ENCODE measurements at regions not wholly inside any gene's neighbourhood (a gene's known extent, or its start where the extent isn't known, plus 50 kb on each side); places are given as distances from the start of the nearest gene placed in this dataset.
"Not testable (repeated sequence)": the region's sequence is repeated elsewhere in the genome, so short reads cannot be mapped to it uniquely, and the experiment has no call there.

GRCh38 chr3:176827244-176827643 lies 370.0 kb downstream of the TBL1XR1 start:
- not testable (repeated sequence) for H4K20me1 ChIP-seq (ENCODE audit: insufficient read depth, low read depth, low read length); H3K27ac ChIP-seq (ENCODE audit: low read length); H3K9ac ChIP-seq (ENCODE audit: low read length); H3K36me3 ChIP-seq (ENCODE audit: insufficient read depth, low read length); H3K4me3 ChIP-seq (ENCODE audit: low read length); H3K27me3 ChIP-seq (ENCODE audit: low read length); H3K79me2 ChIP-seq (ENCODE audit: low read length); H3K4me1 ChIP-seq (ENCODE audit: low read length); H3K4me2 ChIP-seq (ENCODE audit: low read depth, low read length, poor library complexity, severe bottlenecking); H3K9me2 ChIP-seq (replicated peaks; ENCODE audit: insufficient read depth, low read length); H2AFZ ChIP-seq (ENCODE audit: low read length); H3K9me3 ChIP-seq (ENCODE audit: low read length); DNase-seq

GRCh38 chr3:176824811-176825210 lies 372.5 kb downstream of the TBL1XR1 start:
- Histone ChIP-seq H3K36me3 (ENCODE audit: insufficient read depth, low read length) (no peaks in the 10 kb centered on the region), H3K9ac (ENCODE audit: low read length) (no peak overlapping the region), H3K27ac (ENCODE audit: low read length) (no peak overlapping the region), H4K20me1 (ENCODE audit: insufficient read depth, low read depth, low read length) (no peaks in the 10 kb centered on the region), H2AFZ (ENCODE audit: low read length) (no peak overlapping the region), H3K9me3 (ENCODE audit: low read length) (no peaks in the 10 kb centered on the region), H3K4me1 (ENCODE audit: low read length) (no peaks in the 10 kb centered on the region), H3K9me2 (replicated peaks; ENCODE audit: insufficient read depth, low read length) (no peaks in the 10 kb centered on the region), H3K4me2 (ENCODE audit: low read depth, low read length, poor library complexity, severe bottlenecking) (no peak overlapping the region), H3K27me3 (ENCODE audit: low read length) (no peaks in the 10 kb centered on the region), H3K4me3 (ENCODE audit: low read length) (no peak overlapping the region), H3K79me2 (ENCODE audit: low read length) (no peaks in the 10 kb centered on the region)
- DNase-seq = no peak

GRCh38 chr3:176820764-176821163 lies 376.5 kb downstream of the TBL1XR1 start:
- no peak overlapping the region for H2AFZ ChIP-seq (ENCODE audit: low read length)
- no peak overlapping the region for H3K27ac ChIP-seq (ENCODE audit: low read length)
- H3K36me3 ChIP-seq (ENCODE audit: insufficient read depth, low read length) = no peaks in the 10 kb centered on the region
- no peaks in the 10 kb centered on the region for H3K79me2 ChIP-seq (ENCODE audit: low read length)
- H3K9me3 ChIP-seq (ENCODE audit: low read length) = no peaks in the 10 kb centered on the region
- H3K4me3 ChIP-seq (ENCODE audit: low read length) = no peak overlapping the region
- no peaks in the 10 kb centered on the region for H3K4me1 ChIP-seq (ENCODE audit: low read length)
- no peak overlapping the region for H3K4me2 ChIP-seq (ENCODE audit: low read depth, low read length, poor library complexity, severe bottlenecking)
- no peaks in the 10 kb centered on the region for H3K27me3 ChIP-seq (ENCODE audit: low read length)
- no peak overlapping the region for H3K9ac ChIP-seq (ENCODE audit: low read length)
- H3K9me2 ChIP-seq (replicated peaks; ENCODE audit: insufficient read depth, low read length) = no peaks in the 10 kb centered on the region
- no peak for DNase-seq
- no peaks in the 10 kb centered on the region for H4K20me1 ChIP-seq (ENCODE audit: insufficient read depth, low read depth, low read length)

- Histone ChIP-seq H3K27me3 (ENCODE audit: low read length) (no peaks in the 10 kb centered on the region), H4K20me1 (ENCODE audit: insufficient read depth, low read depth, low read length) (no peaks in the 10 kb centered on the region), H3K27ac (ENCODE audit: low read length) (no peak overlapping the region), H3K9ac (ENCODE audit: low read length) (no peak overlapping the region), H3K9me3 (ENCODE audit: low read length) (no peaks in the 10 kb centered on the region), H2AFZ (ENCODE audit: low read length) (no peak overlapping the region), H3K4me3 (ENCODE audit: low read length) (no peak overlapping the region), H3K36me3 (ENCODE audit: insufficient read depth, low read length) (no peaks in the 10 kb centered on the region), H3K4me2 (ENCODE audit: low read depth, low read length, poor library complexity, severe bottlenecking) (no peak overlapping the region), H3K4me1 (ENCODE audit: low read length) (no peaks in the 10 kb centered on the region), H3K9me2 (replicated peaks; ENCODE audit: insufficient read depth, low read length) (no peaks in the 10 kb centered on the region), H3K79me2 (ENCODE audit: low read length) (no peaks in the 10 kb centered on the region)
- DNase-seq = no peak
Measured at GRCh38 chr3:176816937-176817336, 380.3 kb downstream of the TBL1XR1 start.

- no peak overlapping the region for H3K4me2 ChIP-seq (ENCODE audit: low read depth, low read length, poor library complexity, severe bottlenecking)
- H4K20me1 ChIP-seq (ENCODE audit: insufficient read depth, low read depth, low read length) = no peaks in the 10 kb centered on the region
- no peak overlapping the region for H3K9ac ChIP-seq (ENCODE audit: low read length)
- H3K9me3 ChIP-seq (ENCODE audit: low read length) = no peaks in the 10 kb centered on the region
- H3K27me3 ChIP-seq (ENCODE audit: low read length) = no peaks in the 10 kb centered on the region
- H3K4me3 ChIP-seq (ENCODE audit: low read length) = no peak overlapping the region
- H3K27ac ChIP-seq (ENCODE audit: low read length) = no peak overlapping the region
- H3K36me3 ChIP-seq (ENCODE audit: insufficient read depth, low read length) = no peaks in the 10 kb centered on the region
- no peaks in the 10 kb centered on the region for H3K9me2 ChIP-seq (replicated peaks; ENCODE audit: insufficient read depth, low read length)
- H2AFZ ChIP-seq (ENCODE audit: low read length) = no peak overlapping the region
- peak; percentile 79 for DNase-seq
- H3K4me1 ChIP-seq (ENCODE audit: low read length) = no peaks in the 10 kb centered on the region
- no peaks in the 10 kb centered on the region for H3K79me2 ChIP-seq (ENCODE audit: low read length)
Measured at GRCh38 chr3:176814285-176814684, 383.0 kb downstream of the TBL1XR1 start.

GRCh38 chr3:176807938-176808337 lies 389.3 kb downstream of the TBL1XR1 start:
- H3K4me2 ChIP-seq (ENCODE audit: low read depth, low read length, poor library complexity, severe bottlenecking) = no peak overlapping the region

GRCh38 chr3:176799675-176800074 lies 397.6 kb downstream of the TBL1XR1 start:
- Histone ChIP-seq H2AFZ (ENCODE audit: low read length) (no peak overlapping the region), H3K27me3 (ENCODE audit: low read length) (no peaks in the 10 kb centered on the region), H3K36me3 (ENCODE audit: insufficient read depth, low read length) (no peaks in the 10 kb centered on the region), H3K4me2 (ENCODE audit: low read depth, low read length, poor library complexity, severe bottlenecking) (no peak overlapping the region), H3K79me2 (ENCODE audit: low read length) (no peaks in the 10 kb centered on the region), H4K20me1 (ENCODE audit: insufficient read depth, low read depth, low read length) (no peaks in the 10 kb centered on the region), H3K9ac (ENCODE audit: low read length) (no peak overlapping the region), H3K27ac (ENCODE audit: low read length) (no peak overlapping the region), H3K9me2 (replicated peaks; ENCODE audit: insufficient read depth, low read length) (no peaks in the 10 kb centered on the region), H3K9me3 (ENCODE audit: low read length) (no peaks in the 10 kb centered on the region), H3K4me1 (ENCODE audit: low read length) (no peaks in the 10 kb centered on the region), H3K4me3 (ENCODE audit: low read length) (no peak overlapping the region)
- DNase-seq = no peak

More at GRCh38 chr3:176807938-176808337, 389.3 kb downstream of the TBL1XR1 start:
- no peak for DNase-seq
- Histone ChIP-seq H2AFZ (ENCODE audit: low read length) (no peak overlapping the region), H3K4me3 (ENCODE audit: low read length) (no peak overlapping the region), H3K4me1 (ENCODE audit: low read length) (no peaks in the 10 kb centered on the region), H3K9me2 (replicated peaks; ENCODE audit: insufficient read depth, low read length) (no peaks in the 10 kb centered on the region), H3K79me2 (ENCODE audit: low read length) (no peaks in the 10 kb centered on the region), H3K27ac (ENCODE audit: low read length) (no peak overlapping the region), H4K20me1 (ENCODE audit: insufficient read depth, low read depth, low read length) (no peaks in the 10 kb centered on the region), H3K9me3 (ENCODE audit: low read length) (no peaks in the 10 kb centered on the region), H3K27me3 (ENCODE audit: low read length) (no peaks in the 10 kb centered on the region), H3K36me3 (ENCODE audit: insufficient read depth, low read length) (no peaks in the 10 kb centered on the region), H3K9ac (ENCODE audit: low read length) (no peak overlapping the region)

- Histone ChIP-seq H3K36me3 (ENCODE audit: insufficient read depth, low read length) (no peaks in the 10 kb centered on the region), H3K27me3 (ENCODE audit: low read length) (no peaks in the 10 kb centered on the region), H3K9ac (ENCODE audit: low read length) (no peak overlapping the region), H3K4me3 (ENCODE audit: low read length) (no peak overlapping the region), H3K4me2 (ENCODE audit: low read depth, low read length, poor library complexity, severe bottlenecking) (no peak overlapping the region), H3K27ac (ENCODE audit: low read length) (no peak overlapping the region), H2AFZ (ENCODE audit: low read length) (no peak overlapping the region), H3K9me3 (ENCODE audit: low read length) (no peaks in the 10 kb centered on the region), H3K9me2 (replicated peaks; ENCODE audit: insufficient read depth, low read length) (no peaks in the 10 kb centered on the region), H3K4me1 (ENCODE audit: low read length) (no peaks in the 10 kb centered on the region), H4K20me1 (ENCODE audit: insufficient read depth, low read depth, low read length) (no peaks in the 10 kb centered on the region), H3K79me2 (ENCODE audit: low read length) (no peaks in the 10 kb centered on the region)
- DNase-seq = no peak
Measured at GRCh38 chr3:176798680-176799079, 398.6 kb downstream of the TBL1XR1 start.

- Histone ChIP-seq H3K79me2 (ENCODE audit: low read length) (no peaks in the 10 kb centered on the region), H3K4me1 (ENCODE audit: low read length) (no peaks in the 10 kb centered on the region), H3K4me2 (ENCODE audit: low read depth, low read length, poor library complexity, severe bottlenecking) (no peak overlapping the region), H3K9me3 (ENCODE audit: low read length) (no peaks in the 10 kb centered on the region), H3K9me2 (replicated peaks; ENCODE audit: insufficient read depth, low read length) (no peaks in the 10 kb centered on the region), H3K9ac (ENCODE audit: low read length) (no peak overlapping the region), H3K36me3 (ENCODE audit: insufficient read depth, low read length) (no peaks in the 10 kb centered on the region), H4K20me1 (ENCODE audit: insufficient read depth, low read depth, low read length) (no peaks in the 10 kb centered on the region), H2AFZ (ENCODE audit: low read length) (no peak overlapping the region), H3K27ac (ENCODE audit: low read length) (no peak overlapping the region), H3K4me3 (ENCODE audit: low read length) (no peak overlapping the region), H3K27me3 (ENCODE audit: low read length) (no peaks in the 10 kb centered on the region)
- no peak for DNase-seq
Measured at GRCh38 chr3:176796371-176796770, 400.9 kb downstream of the TBL1XR1 start.
